Neutrophil (primary cell): ENCODE measurements at regions not wholly inside any gene's neighbourhood (a gene's known extent, or its start where the extent isn't known, plus 50 kb on each side); places are given as distances from the start of the nearest gene placed in this dataset.

Source experiments
- H3K27ac ChIP-seq: fragments of 200-600 bp; sonication (generic); 2 replicates; pipeline ENCODE4 v1.5.1; 2016; ENCODE audit warnings: mild to moderate bottlenecking, moderate library complexity
- H3K27me3 ChIP-seq: fragments of 200-600 bp; sonication (generic); 2 replicates; pipeline ENCODE4 v1.6.0; 2016; ENCODE audit warnings: mild to moderate bottlenecking
- H3K36me3 ChIP-seq: fragments of 200-600 bp; sonication (generic); 2 replicates; pipeline ENCODE4 v1.5.1; 2017
- H3K4me1 ChIP-seq, 2 experiments: fragments of 200-600 bp in 1 of 2; sonication (generic) in 1 of 2; 1 replicate in 1 of 2; 2 replicates in 1 of 2; pipeline versions ENCODE4 v1.5.1 to v1.6.1; 2013 to 2016; ENCODE audit warnings: low read depth in 1 of 2, low read length in 1 of 2, mild to moderate bottlenecking in 1 of 2, moderate library complexity in 1 of 2; ENCODE audit not compliant: control insufficient read depth in 1 of 2, insufficient read depth in 1 of 2
- H3K4me3 ChIP-seq, 2 experiments: fragments of 200-600 bp in 1 of 2; sonication (generic) in 1 of 2; 1 replicate in 1 of 2; 2 replicates in 1 of 2; pipeline ENCODE4 v1.5.1; 2013 to 2016; ENCODE audit warnings: low read depth in 1 of 2, low read length in 1 of 2, mild to moderate bottlenecking in 1 of 2, moderate library complexity in 1 of 2
- H3K9me3 ChIP-seq: fragments of 200-600 bp; sonication (generic); 2 replicates; pipeline ENCODE4 v1.5.1; 2016
- CTCF ChIP-seq: fragments of 200-600 bp; sonication (generic); IDR thresholded peaks from 2 replicates; pipeline ENCODE4 v1.5.1; 2016; ENCODE audit warnings: antibody characterized with exemption

GRCh38 chr10:10552948-10553347 is 464.7 kb upstream of the CELF2 start:
- Histone ChIP-seq H3K27ac (no peak overlapping the region), H3K27me3 (no peaks in the 10 kb centered on the region), H3K4me3 (no peak overlapping the region), H3K9me3 (no peaks in the 10 kb centered on the region), H3K4me1 (no peaks in the 10 kb centered on the region), H3K36me3 (no peaks in the 10 kb centered on the region)
- no peak for TF ChIP-seq CTCF

GRCh38 chr10:10564081-10564794 is 453.4 kb upstream of the CELF2 start:
- TF ChIP-seq CTCF: no peak
- Histone ChIP-seq H3K36me3 (no peaks in the 10 kb centered on the region), H3K4me3 (no peak overlapping the region), H3K27ac (no peak overlapping the region), H3K9me3 (peaks cover 6% of the 10 kb centered on the region), H3K4me1 (no peaks in the 10 kb centered on the region), H3K27me3 (no peaks in the 10 kb centered on the region)

GRCh38 chr10:10576937-10577336 is 440.7 kb upstream of the CELF2 start:
- Histone ChIP-seq H3K4me1 (no peaks in the 10 kb centered on the region), H3K36me3 (no peaks in the 10 kb centered on the region), H3K4me3 (no peak overlapping the region), H3K27me3 (no peaks in the 10 kb centered on the region), H3K27ac (no peak overlapping the region), H3K9me3 (no peaks in the 10 kb centered on the region)
- no peak for TF ChIP-seq CTCF

GRCh38 chr10:10579709-10580108 is 438.0 kb upstream of the CELF2 start:
- Histone ChIP-seq H3K9me3 (no peaks in the 10 kb centered on the region), H3K27me3 (no peaks in the 10 kb centered on the region), H3K4me1 (no peaks in the 10 kb centered on the region), H3K36me3 (no peaks in the 10 kb centered on the region), H3K4me3 (no peak overlapping the region), H3K27ac (no peak overlapping the region)
- no peak for TF ChIP-seq CTCF

GRCh38 chr10:10584161-10584560 is 433.5 kb upstream of the CELF2 start:
- Histone ChIP-seq H3K9me3 (no peaks in the 10 kb centered on the region), H3K27me3 (no peaks in the 10 kb centered on the region), H3K27ac (no peak overlapping the region), H3K36me3 (no peaks in the 10 kb centered on the region), H3K4me1 (no peaks in the 10 kb centered on the region), H3K4me3 (no peak overlapping the region)
- no peak for TF ChIP-seq CTCF
